ENCODE measurements at regions not wholly inside any gene's neighbourhood (a gene's known extent, or its start where the extent isn't known, plus 50 kb on each side); places are given as distances from the start of the nearest gene placed in this dataset.

GRCh38 chr4:149870008-149870407, 54.4 kb upstream of the IQCM start:
- no peak for ATAC-seq
- TF ChIP-seq BACH2 (CRISPR knock-in tag; IDR thresholded peaks at IDR 0.05; ENCODE audit: borderline replicate concordance) (no peak), ZFP3 (CRISPR knock-in tag; IDR thresholded peaks at IDR 0.05) (no peak), ZNF8 (CRISPR knock-in tag; IDR thresholded peaks at IDR 0.05) (no peak), OSR1 (CRISPR knock-in tag; IDR thresholded peaks at IDR 0.05) (no peak), CREB5 (CRISPR knock-in tag; IDR thresholded peaks at IDR 0.05; ENCODE audit: low read depth) (no peak), CSRNP3 (CRISPR knock-in tag; IDR thresholded peaks at IDR 0.05) (no peak), ZNF70 (CRISPR knock-in tag; IDR thresholded peaks at IDR 0.05) (no peak), TCF4 (CRISPR knock-in tag; IDR thresholded peaks at IDR 0.05; ENCODE audit: borderline replicate concordance) (no peak), ZFP30 (CRISPR knock-in tag; IDR thresholded peaks at IDR 0.05) (no peak), ARNTL (CRISPR knock-in tag; IDR thresholded peaks at IDR 0.05; ENCODE audit: borderline replicate concordance, low read depth) (no peak), CSDC2 (CRISPR knock-in tag; IDR thresholded peaks at IDR 0.05) (no peak), POU6F1 (CRISPR knock-in tag; IDR thresholded peaks at IDR 0.05; ENCODE audit: borderline replicate concordance, low read depth) (no peak), RARB (CRISPR knock-in tag; IDR thresholded peaks at IDR 0.05) (no peak), PATZ1 (CRISPR knock-in tag; IDR thresholded peaks at IDR 0.05; ENCODE audit: borderline replicate concordance) (no peak), SNAI2 (CRISPR knock-in tag; IDR thresholded peaks at IDR 0.05) (no peak), GLIS3 (CRISPR knock-in tag; IDR thresholded peaks at IDR 0.05) (no peak), ISL1 (CRISPR knock-in tag; IDR thresholded peaks at IDR 0.05) (no peak), TOX (CRISPR knock-in tag; IDR thresholded peaks at IDR 0.05; ENCODE audit: borderline replicate concordance) (no peak), ZC3H10 (CRISPR knock-in tag; IDR thresholded peaks at IDR 0.05) (no peak)

GRCh38 chr4:149881744-149882143, 66.1 kb upstream of the IQCM start:
- no peak for ATAC-seq
- no peak for TF ChIP-seq ZC3H10 (CRISPR knock-in tag; IDR thresholded peaks at IDR 0.05)
- TF ChIP-seq OSR1 (CRISPR knock-in tag; IDR thresholded peaks at IDR 0.05): no peak
- no peak for TF ChIP-seq PATZ1 (CRISPR knock-in tag; IDR thresholded peaks at IDR 0.05; ENCODE audit: borderline replicate concordance)
- no peak for TF ChIP-seq ZNF8 (CRISPR knock-in tag; IDR thresholded peaks at IDR 0.05)
- TF ChIP-seq RARB (CRISPR knock-in tag; IDR thresholded peaks at IDR 0.05): no peak
- TF ChIP-seq ZFP30 (CRISPR knock-in tag; IDR thresholded peaks at IDR 0.05): no peak
- no peak for TF ChIP-seq ZNF70 (CRISPR knock-in tag; IDR thresholded peaks at IDR 0.05)
- TF ChIP-seq ZNF565 (CRISPR knock-in tag; conservative IDR thresholded peaks at IDR 0.05; ENCODE audit: low read depth): no peak

- no peak for ATAC-seq
- no peak for TF ChIP-seq GLIS3 (CRISPR knock-in tag; IDR thresholded peaks at IDR 0.05)
- TF ChIP-seq ZFP30 (CRISPR knock-in tag; IDR thresholded peaks at IDR 0.05): no peak
- TF ChIP-seq ESRRG (CRISPR knock-in tag; IDR thresholded peaks at IDR 0.05): no peak
- TF ChIP-seq PATZ1 (CRISPR knock-in tag; IDR thresholded peaks at IDR 0.05; ENCODE audit: borderline replicate concordance): no peak
- no peak for TF ChIP-seq OSR1 (CRISPR knock-in tag; IDR thresholded peaks at IDR 0.05)
- TF ChIP-seq POU6F1 (CRISPR knock-in tag; IDR thresholded peaks at IDR 0.05; ENCODE audit: borderline replicate concordance, low read depth): no peak
- no peak for TF ChIP-seq ARNTL (CRISPR knock-in tag; IDR thresholded peaks at IDR 0.05; ENCODE audit: borderline replicate concordance, low read depth)
- no peak for TF ChIP-seq PPARA (CRISPR knock-in tag; IDR thresholded peaks at IDR 0.05; ENCODE audit: borderline replicate concordance)
- no peak for TF ChIP-seq CSDC2 (CRISPR knock-in tag; IDR thresholded peaks at IDR 0.05)
- TF ChIP-seq TCF4 (CRISPR knock-in tag; IDR thresholded peaks at IDR 0.05; ENCODE audit: borderline replicate concordance): no peak
- TF ChIP-seq ZNF8 (CRISPR knock-in tag; IDR thresholded peaks at IDR 0.05): no peak
- no peak for TF ChIP-seq ISL1 (CRISPR knock-in tag; IDR thresholded peaks at IDR 0.05)
Measured at GRCh38 chr4:149882251-149882650, 66.6 kb upstream of the IQCM start.
